ENCODE measurements at regions not wholly inside any gene's neighbourhood (a gene's known extent, or its start where the extent isn't known, plus 50 kb on each side); places are given as distances from the start of the nearest gene placed in this dataset.
A peak's percentile ranks its signal among the peaks of the same experiment; 100 is the strongest.
"Not testable (repeated sequence)": the region's sequence is repeated elsewhere in the genome, so short reads cannot be mapped to it uniquely, and the experiment has no call there.

- H3K9me3 ChIP-seq (ENCODE audit: control insufficient read depth, low read length); H3K27ac ChIP-seq (ENCODE audit: low read depth in 1 of 2, low read length in 2 of 2); ATAC-seq (ENCODE audit: low FRiP score); H3K4me1 ChIP-seq (ENCODE audit: control insufficient read depth in 1 of 2, insufficient read depth in 2 of 2, low read length in 2 of 2); H3K27me3 ChIP-seq (ENCODE audit: control insufficient read depth in 1 of 2, insufficient read depth in 2 of 2, low read length in 1 of 2); intact Hi-C loops (cut with DNase I); H3K36me3 ChIP-seq (ENCODE audit: control insufficient read depth in 1 of 2, insufficient read depth in 2 of 2, low read length in 1 of 2); H3K4me3 ChIP-seq (ENCODE audit: low read length in 2 of 2); DNase-seq: not testable (repeated sequence)
- WGBS, 2 donors = 93 to 96% methylated on average over 3 of the region's 3 CpGs
These were observed 156.0 kb downstream of the NPIPB11 start for GRCh38 chr16:29250469-29250868.

GRCh38 chr16:29248940-29249318, 157.6 kb downstream of the NPIPB11 start:
- H3K27me3 ChIP-seq (ENCODE audit: control insufficient read depth in 1 of 2, insufficient read depth in 2 of 2, low read length in 1 of 2); DNase-seq; H3K27ac ChIP-seq (ENCODE audit: low read depth in 1 of 2, low read length in 2 of 2); ATAC-seq (ENCODE audit: low FRiP score); H3K9me3 ChIP-seq (ENCODE audit: control insufficient read depth, low read length); intact Hi-C loops (cut with DNase I); H3K4me1 ChIP-seq (ENCODE audit: control insufficient read depth in 1 of 2, insufficient read depth in 2 of 2, low read length in 2 of 2); H3K36me3 ChIP-seq (ENCODE audit: control insufficient read depth in 1 of 2, insufficient read depth in 2 of 2, low read length in 1 of 2); H3K4me3 ChIP-seq (ENCODE audit: low read length in 2 of 2): not testable (repeated sequence)
- 92% methylated on average over 8 of the region's 8 CpGs for WGBS, 2 donors

- not testable (repeated sequence) for H3K27ac ChIP-seq (ENCODE audit: low read depth in 1 of 2, low read length in 2 of 2); H3K4me1 ChIP-seq (ENCODE audit: control insufficient read depth in 1 of 2, insufficient read depth in 2 of 2, low read length in 2 of 2)
- 72 to 78% methylated on average over 16 to 18 of the region's 18 CpGs for WGBS, 2 donors
These were observed 158.1 kb downstream of the NPIPB11 start for GRCh38 chr16:29248306-29248939.

GRCh38 chr16:29246091-29246490, 160.4 kb downstream of the NPIPB11 start:
- ATAC-seq (ENCODE audit: low FRiP score); H3K4me3 ChIP-seq (ENCODE audit: low read length in 2 of 2); H3K36me3 ChIP-seq (ENCODE audit: control insufficient read depth in 1 of 2, insufficient read depth in 2 of 2, low read length in 1 of 2); H3K4me1 ChIP-seq (ENCODE audit: control insufficient read depth in 1 of 2, insufficient read depth in 2 of 2, low read length in 2 of 2); H3K27ac ChIP-seq (ENCODE audit: low read depth in 1 of 2, low read length in 2 of 2); DNase-seq; H3K9me3 ChIP-seq (ENCODE audit: control insufficient read depth, low read length); intact Hi-C loops (cut with DNase I); H3K27me3 ChIP-seq (ENCODE audit: control insufficient read depth in 1 of 2, insufficient read depth in 2 of 2, low read length in 1 of 2): not testable (repeated sequence)
- WGBS, 2 donors = 73 to 76% methylated on average over 4 to 5 of the region's 5 CpGs

More at GRCh38 chr16:29248306-29248939, 158.1 kb downstream of the NPIPB11 start:
- peak; percentile 48 for ATAC-seq (ENCODE audit: low FRiP score)
- DNase-seq; H3K9me3 ChIP-seq (ENCODE audit: control insufficient read depth, low read length); H3K36me3 ChIP-seq (ENCODE audit: control insufficient read depth in 1 of 2, insufficient read depth in 2 of 2, low read length in 1 of 2); H3K27me3 ChIP-seq (ENCODE audit: control insufficient read depth in 1 of 2, insufficient read depth in 2 of 2, low read length in 1 of 2); H3K4me3 ChIP-seq (ENCODE audit: low read length in 2 of 2); intact Hi-C loops (cut with DNase I): not testable (repeated sequence)

- DNase-seq (no peak), ATAC-seq (ENCODE audit: low FRiP score) (no peak)
- Histone ChIP-seq H3K4me1 (ENCODE audit: control insufficient read depth in 1 of 2, insufficient read depth in 2 of 2, low read length in 2 of 2) (no peaks in the 10 kb centered on the region), H3K27me3 (ENCODE audit: control insufficient read depth in 1 of 2, insufficient read depth in 2 of 2, low read length in 1 of 2) (no peaks in the 10 kb centered on the region), H3K4me3 (ENCODE audit: low read length in 2 of 2) (no peak overlapping the region), H3K27ac (ENCODE audit: low read depth in 1 of 2, low read length in 2 of 2) (no peak overlapping the region), H3K9me3 (ENCODE audit: control insufficient read depth, low read length) (no peaks in the 10 kb centered on the region), H3K36me3 (ENCODE audit: control insufficient read depth in 1 of 2, insufficient read depth in 2 of 2, low read length in 1 of 2) (no peaks in the 10 kb centered on the region)
- WGBS, 2 donors = 77 to 79% methylated on average over 7 of the region's 7 CpGs
- intact Hi-C loops (cut with DNase I) = no loop called here
These were observed 168.5 kb downstream of the NPIPB11 start for GRCh38 chr16:29237971-29238370.

GRCh38 chr16:29237495-29237894, 169.0 kb downstream of the NPIPB11 start:
- not testable (repeated sequence) for DNase-seq

GRCh38 chr16:29237023-29237422, 169.5 kb downstream of the NPIPB11 start:
- ATAC-seq (ENCODE audit: low FRiP score); H3K36me3 ChIP-seq (ENCODE audit: control insufficient read depth in 1 of 2, insufficient read depth in 2 of 2, low read length in 1 of 2); H3K9me3 ChIP-seq (ENCODE audit: control insufficient read depth, low read length); H3K27me3 ChIP-seq (ENCODE audit: control insufficient read depth in 1 of 2, insufficient read depth in 2 of 2, low read length in 1 of 2); DNase-seq; intact Hi-C loops (cut with DNase I); H3K4me1 ChIP-seq (ENCODE audit: control insufficient read depth in 1 of 2, insufficient read depth in 2 of 2, low read length in 2 of 2); H3K27ac ChIP-seq (ENCODE audit: low read depth in 1 of 2, low read length in 2 of 2); H3K4me3 ChIP-seq (ENCODE audit: low read length in 2 of 2): not testable (repeated sequence)
- WGBS, 2 donors = 90 to 94% methylated on average over 20 to 30 of the region's 30 CpGs

More at GRCh38 chr16:29237495-29237894, 169.0 kb downstream of the NPIPB11 start:
- 94 to 99% methylated on average over 11 to 15 of the region's 15 CpGs for WGBS, 2 donors
- H3K4me3 ChIP-seq (ENCODE audit: low read length in 2 of 2); H3K27me3 ChIP-seq (ENCODE audit: control insufficient read depth in 1 of 2, insufficient read depth in 2 of 2, low read length in 1 of 2); intact Hi-C loops (cut with DNase I); ATAC-seq (ENCODE audit: low FRiP score); H3K36me3 ChIP-seq (ENCODE audit: control insufficient read depth in 1 of 2, insufficient read depth in 2 of 2, low read length in 1 of 2); H3K4me1 ChIP-seq (ENCODE audit: control insufficient read depth in 1 of 2, insufficient read depth in 2 of 2, low read length in 2 of 2); H3K27ac ChIP-seq (ENCODE audit: low read depth in 1 of 2, low read length in 2 of 2); H3K9me3 ChIP-seq (ENCODE audit: control insufficient read depth, low read length): not testable (repeated sequence)

GRCh38 chr16:29235836-29236370, 170.6 kb downstream of the NPIPB11 start:
- H3K4me1 ChIP-seq (ENCODE audit: control insufficient read depth in 1 of 2, insufficient read depth in 2 of 2, low read length in 2 of 2); H3K4me3 ChIP-seq (ENCODE audit: low read length in 2 of 2); ATAC-seq (ENCODE audit: low FRiP score); H3K9me3 ChIP-seq (ENCODE audit: control insufficient read depth, low read length); H3K36me3 ChIP-seq (ENCODE audit: control insufficient read depth in 1 of 2, insufficient read depth in 2 of 2, low read length in 1 of 2); intact Hi-C loops (cut with DNase I); H3K27me3 ChIP-seq (ENCODE audit: control insufficient read depth in 1 of 2, insufficient read depth in 2 of 2, low read length in 1 of 2); H3K27ac ChIP-seq (ENCODE audit: low read depth in 1 of 2, low read length in 2 of 2): not testable (repeated sequence)
- 95% methylated on average over 13 to 16 of the region's 16 CpGs for WGBS, 2 donors
- DNase-seq = peak in 1 of 2 donors; percentile 54

GRCh38 chr16:29234536-29235275, 171.8 kb downstream of the NPIPB11 start:
- intact Hi-C loops (cut with DNase I); H3K4me3 ChIP-seq (ENCODE audit: low read length in 2 of 2); ATAC-seq (ENCODE audit: low FRiP score); H3K27ac ChIP-seq (ENCODE audit: low read depth in 1 of 2, low read length in 2 of 2); H3K4me1 ChIP-seq (ENCODE audit: control insufficient read depth in 1 of 2, insufficient read depth in 2 of 2, low read length in 2 of 2); H3K9me3 ChIP-seq (ENCODE audit: control insufficient read depth, low read length); H3K36me3 ChIP-seq (ENCODE audit: control insufficient read depth in 1 of 2, insufficient read depth in 2 of 2, low read length in 1 of 2); H3K27me3 ChIP-seq (ENCODE audit: control insufficient read depth in 1 of 2, insufficient read depth in 2 of 2, low read length in 1 of 2): not testable (repeated sequence)
- 82 to 92% methylated on average over 21 of the region's 21 CpGs for WGBS, 2 donors
- peak in 1 of 2 donors; percentile 45 for DNase-seq

Data from aorta (tissue), 5 donors.